ENCODE measurements at regions not wholly inside any gene's neighbourhood (a gene's known extent, or its start where the extent isn't known, plus 50 kb on each side); places are given as distances from the start of the nearest gene placed in this dataset.

DNA sequence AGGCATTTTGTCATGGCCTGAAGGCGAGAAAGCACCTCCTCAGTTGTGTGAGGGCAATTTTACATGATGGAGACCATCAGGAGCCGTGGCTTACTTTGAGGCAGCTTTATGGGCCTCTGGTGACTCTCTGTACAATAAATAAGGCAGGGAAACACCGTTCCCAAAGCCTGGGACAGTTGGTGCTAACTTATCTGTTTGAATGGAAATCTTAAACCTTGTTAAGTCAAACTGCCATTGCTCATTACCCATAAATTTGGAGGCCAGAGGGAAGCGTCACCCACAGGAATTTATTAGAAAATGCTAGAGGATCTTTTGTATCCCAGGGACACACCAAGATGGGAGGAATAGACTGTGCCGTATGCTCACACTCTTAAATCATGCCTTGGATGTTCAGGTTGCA is 1156.9 kb downstream of the BRD1 start:
- Histone ChIP-seq H3K4me1 (ENCODE audit: control insufficient read depth in 2 of 2, insufficient read depth in 2 of 2, low read length in 2 of 2) (no peaks in the 10 kb centered on the region), H3K4me3 (ENCODE audit: control extremely low read depth in 1 of 5, extremely low read depth in 1 of 5, insufficient read depth in 1 of 5, low read depth in 2 of 5, low read length in 4 of 5) (no peak overlapping the region), H2AFZ (ENCODE audit: insufficient read depth, low read depth, low read length, poor library complexity, severe bottlenecking) (no peak overlapping the region), H3K27me3 (replicated peaks in 1 of 4; ENCODE audit: control extremely low read depth in 1 of 4, control insufficient read depth in 3 of 4, insufficient read depth in 4 of 4, low read length in 3 of 4) (no peaks in the 10 kb centered on the region), H3K9ac (ENCODE audit: low read length) (no peak overlapping the region), H3K79me2 (ENCODE audit: control insufficient read depth, insufficient read depth, low read length) (no peaks in the 10 kb centered on the region), H3K9me3 (ENCODE audit: control extremely low read depth in 1 of 3, control insufficient read depth in 2 of 3, insufficient read depth in 1 of 3, low read length in 2 of 3) (peaks cover 2 to 59% (median 8%) of the 10 kb centered on the region in 3 donors), H3K27ac (ENCODE audit: low read length in 2 of 2) (no peak overlapping the region), H3K36me3 (replicated peaks in 1 of 2; ENCODE audit: control extremely low read depth in 1 of 2, control insufficient read depth in 1 of 2, extremely low read depth in 1 of 2, insufficient read depth in 2 of 2, low read length in 1 of 2) (no peaks in the 10 kb centered on the region), H3K4me2 (replicated peaks; ENCODE audit: low read depth, low read length, poor library complexity, severe bottlenecking) (no peak overlapping the region), H4K20me1 (ENCODE audit: control insufficient read depth, insufficient read depth, low read length, poor library complexity, severe bottlenecking) (no peaks in the 10 kb centered on the region)
- DNase-seq (no peak), ATAC-seq (ENCODE audit: low read depth) (no peak)
- TF ChIP-seq, protein P1, sequence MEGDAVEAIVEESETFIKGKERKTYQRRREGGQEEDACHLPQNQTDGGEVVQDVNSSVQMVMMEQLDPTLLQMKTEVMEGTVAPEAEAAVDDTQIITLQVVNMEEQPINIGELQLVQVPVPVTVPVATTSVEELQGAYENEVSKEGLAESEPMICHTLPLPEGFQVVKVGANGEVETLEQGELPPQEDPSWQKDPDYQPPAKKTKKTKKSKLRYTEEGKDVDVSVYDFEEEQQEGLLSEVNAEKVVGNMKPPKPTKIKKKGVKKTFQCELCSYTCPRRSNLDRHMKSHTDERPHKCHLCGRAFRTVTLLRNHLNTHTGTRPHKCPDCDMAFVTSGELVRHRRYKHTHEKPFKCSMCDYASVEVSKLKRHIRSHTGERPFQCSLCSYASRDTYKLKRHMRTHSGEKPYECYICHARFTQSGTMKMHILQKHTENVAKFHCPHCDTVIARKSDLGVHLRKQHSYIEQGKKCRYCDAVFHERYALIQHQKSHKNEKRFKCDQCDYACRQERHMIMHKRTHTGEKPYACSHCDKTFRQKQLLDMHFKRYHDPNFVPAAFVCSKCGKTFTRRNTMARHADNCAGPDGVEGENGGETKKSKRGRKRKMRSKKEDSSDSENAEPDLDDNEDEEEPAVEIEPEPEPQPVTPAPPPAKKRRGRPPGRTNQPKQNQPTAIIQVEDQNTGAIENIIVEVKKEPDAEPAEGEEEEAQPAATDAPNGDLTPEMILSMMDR (IDR thresholded peaks at IDR 0.05) = no peak
- TF ChIP-seq EZH2 (IDR thresholded peaks at IDR 0.05; ENCODE audit: borderline replicate concordance, insufficient read depth, low read depth, low read length, poor library complexity, severe bottlenecking) = no peak
- WGBS (ENCODE audit: insufficient coverage) = 65% methylated on average over 4 of the region's 5 CpGs
- ChIA-PET POLR2A (no interaction called here), CTCF (no interaction called here)
- no peaks in the 10 kb centered on the region for H3K4me1 Mint-ChIP-seq
- intact Hi-C loops (cut with micrococcal nuclease) = no loop called here
- H3K27ac Mint-ChIP-seq = no peak overlapping the region
- H3K4me3 Mint-ChIP-seq = no peak overlapping the region
- peaks cover 6% of the 10 kb centered on the region for H3K9me3 Mint-ChIP-seq (ENCODE audit: insufficient read depth)
- H3K27me3 Mint-ChIP-seq = no peaks in the 10 kb centered on the region

DNA sequence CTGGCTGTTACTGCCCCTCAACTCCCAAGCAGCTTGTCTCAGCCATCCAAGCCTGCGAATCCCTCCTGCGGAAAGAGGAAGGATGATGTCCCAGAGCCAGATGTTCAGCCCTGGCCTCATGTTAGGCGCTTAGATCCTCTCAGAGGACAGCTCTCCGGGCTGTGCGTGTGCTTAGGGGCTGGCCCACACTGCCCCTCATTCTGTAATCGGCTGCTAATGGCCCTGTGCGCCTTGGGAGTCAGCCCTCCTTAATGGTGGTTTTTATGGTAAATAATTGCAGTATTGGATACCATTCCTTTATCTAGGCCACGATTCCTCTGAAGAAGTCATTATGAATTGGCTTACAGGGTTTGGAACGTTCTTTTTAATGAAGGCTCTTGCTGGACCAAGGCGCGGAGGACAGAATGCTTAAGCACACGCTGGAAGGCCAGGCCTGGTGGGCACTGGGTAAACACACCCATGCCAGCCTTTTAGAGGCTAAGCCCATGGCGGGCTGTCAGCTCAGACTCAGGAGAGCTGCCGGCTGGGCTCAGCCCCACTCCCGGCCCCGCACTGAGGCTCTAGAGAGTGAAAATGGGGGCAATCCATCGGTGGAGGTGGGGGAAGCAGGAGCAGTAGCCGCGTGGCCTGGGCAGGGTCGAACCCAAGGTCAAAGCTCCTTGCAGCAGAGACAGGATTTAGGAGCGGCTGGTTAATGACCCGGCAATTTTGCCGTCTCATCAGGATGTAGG is 1157.5 kb downstream of the BRD1 start:
- no peak for DNase-seq
- H3K27ac Mint-ChIP-seq = no peak overlapping the region
- Histone ChIP-seq H4K20me1 (ENCODE audit: control insufficient read depth, insufficient read depth, low read length, poor library complexity, severe bottlenecking) (no peaks in the 10 kb centered on the region), H3K9me3 (ENCODE audit: control extremely low read depth in 1 of 3, control insufficient read depth in 2 of 3, insufficient read depth in 1 of 3, low read length in 2 of 3) (peaks cover 2 to 55% (median 8%) of the 10 kb centered on the region in 3 donors), H3K4me1 (ENCODE audit: control insufficient read depth in 2 of 2, insufficient read depth in 2 of 2, low read length in 2 of 2) (no peaks in the 10 kb centered on the region), H3K4me2 (replicated peaks; ENCODE audit: low read depth, low read length, poor library complexity, severe bottlenecking) (no peak overlapping the region), H3K27ac (ENCODE audit: low read length in 2 of 2) (no peak overlapping the region), H3K4me3 (ENCODE audit: control extremely low read depth in 1 of 5, extremely low read depth in 1 of 5, insufficient read depth in 1 of 5, low read depth in 2 of 5, low read length in 4 of 5) (no peak overlapping the region), H3K79me2 (ENCODE audit: control insufficient read depth, insufficient read depth, low read length) (no peaks in the 10 kb centered on the region), H3K27me3 (replicated peaks in 1 of 4; ENCODE audit: control extremely low read depth in 1 of 4, control insufficient read depth in 3 of 4, insufficient read depth in 4 of 4, low read length in 3 of 4) (no peaks in the 10 kb centered on the region), H2AFZ (ENCODE audit: insufficient read depth, low read depth, low read length, poor library complexity, severe bottlenecking) (no peak overlapping the region), H3K9ac (ENCODE audit: low read length) (no peak overlapping the region), H3K36me3 (replicated peaks in 1 of 2; ENCODE audit: control extremely low read depth in 1 of 2, control insufficient read depth in 1 of 2, extremely low read depth in 1 of 2, insufficient read depth in 2 of 2, low read length in 1 of 2) (no peaks in the 10 kb centered on the region)
- POLR2A ChIA-PET = no interaction called here
- intact Hi-C loops (cut with micrococcal nuclease) = no loop called here
- TF ChIP-seq EZH2 (IDR thresholded peaks at IDR 0.05; ENCODE audit: borderline replicate concordance, insufficient read depth, low read depth, low read length, poor library complexity, severe bottlenecking) = no peak
- TF ChIP-seq, protein P1 (IDR thresholded peaks at IDR 0.05) = no peak
- WGBS (ENCODE audit: insufficient coverage) = 87% methylated on average over 20 of the region's 23 CpGs
- no peaks in the 10 kb centered on the region for H3K27me3 Mint-ChIP-seq
- H3K4me1 Mint-ChIP-seq = no peaks in the 10 kb centered on the region
- H3K4me3 Mint-ChIP-seq = no peak overlapping the region
- no peak for ATAC-seq (ENCODE audit: low read depth)
- CTCF ChIA-PET = no interaction called here
- peaks cover 6% of the 10 kb centered on the region for H3K9me3 Mint-ChIP-seq (ENCODE audit: insufficient read depth)
